ENCODE measurements at regions not wholly inside any gene's neighbourhood (a gene's known extent, or its start where the extent isn't known, plus 50 kb on each side); places are given as distances from the start of the nearest gene placed in this dataset.

DNA sequence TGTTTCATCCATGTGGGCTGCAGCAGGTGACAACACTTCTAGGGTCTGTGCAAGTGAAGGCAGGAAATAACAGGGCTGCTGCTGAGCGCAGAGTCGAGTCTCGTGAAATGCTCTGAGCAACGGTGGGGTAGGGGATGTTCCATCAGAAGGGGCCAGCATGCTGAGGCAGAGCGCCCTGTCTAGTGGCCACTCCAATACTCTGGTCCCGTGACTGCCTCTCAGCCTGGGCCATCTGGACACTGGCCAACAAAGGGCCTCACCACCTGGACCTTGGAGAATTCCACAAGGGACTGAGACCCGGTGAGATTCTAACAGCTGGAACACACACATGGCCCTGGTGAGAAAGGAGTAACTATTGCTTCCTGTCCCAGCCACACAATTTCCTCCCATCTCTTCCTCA, 375.7 kb downstream of the SHANK2 start:
- TF ChIP-seq, protein P1, sequence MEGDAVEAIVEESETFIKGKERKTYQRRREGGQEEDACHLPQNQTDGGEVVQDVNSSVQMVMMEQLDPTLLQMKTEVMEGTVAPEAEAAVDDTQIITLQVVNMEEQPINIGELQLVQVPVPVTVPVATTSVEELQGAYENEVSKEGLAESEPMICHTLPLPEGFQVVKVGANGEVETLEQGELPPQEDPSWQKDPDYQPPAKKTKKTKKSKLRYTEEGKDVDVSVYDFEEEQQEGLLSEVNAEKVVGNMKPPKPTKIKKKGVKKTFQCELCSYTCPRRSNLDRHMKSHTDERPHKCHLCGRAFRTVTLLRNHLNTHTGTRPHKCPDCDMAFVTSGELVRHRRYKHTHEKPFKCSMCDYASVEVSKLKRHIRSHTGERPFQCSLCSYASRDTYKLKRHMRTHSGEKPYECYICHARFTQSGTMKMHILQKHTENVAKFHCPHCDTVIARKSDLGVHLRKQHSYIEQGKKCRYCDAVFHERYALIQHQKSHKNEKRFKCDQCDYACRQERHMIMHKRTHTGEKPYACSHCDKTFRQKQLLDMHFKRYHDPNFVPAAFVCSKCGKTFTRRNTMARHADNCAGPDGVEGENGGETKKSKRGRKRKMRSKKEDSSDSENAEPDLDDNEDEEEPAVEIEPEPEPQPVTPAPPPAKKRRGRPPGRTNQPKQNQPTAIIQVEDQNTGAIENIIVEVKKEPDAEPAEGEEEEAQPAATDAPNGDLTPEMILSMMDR (IDR thresholded peaks at IDR 0.05): no peak
- no peak for TF ChIP-seq POLR2A (IDR thresholded peaks at IDR 0.05)

Measured in thyroid gland (tissue), 4 donors.